Fibroblast of skin of back (primary cell): ENCODE measurements at regions not wholly inside any gene's neighbourhood (a gene's known extent, or its start where the extent isn't known, plus 50 kb on each side); places are given as distances from the start of the nearest gene placed in this dataset.
"Not testable (repeated sequence)": the region's sequence is repeated elsewhere in the genome, so short reads cannot be mapped to it uniquely, and the experiment has no call there.

Experiments used
- DNase-seq: peaks from one replicate; pipeline ENCODE4 v3.0.0-alpha.2; 2013

DNA sequence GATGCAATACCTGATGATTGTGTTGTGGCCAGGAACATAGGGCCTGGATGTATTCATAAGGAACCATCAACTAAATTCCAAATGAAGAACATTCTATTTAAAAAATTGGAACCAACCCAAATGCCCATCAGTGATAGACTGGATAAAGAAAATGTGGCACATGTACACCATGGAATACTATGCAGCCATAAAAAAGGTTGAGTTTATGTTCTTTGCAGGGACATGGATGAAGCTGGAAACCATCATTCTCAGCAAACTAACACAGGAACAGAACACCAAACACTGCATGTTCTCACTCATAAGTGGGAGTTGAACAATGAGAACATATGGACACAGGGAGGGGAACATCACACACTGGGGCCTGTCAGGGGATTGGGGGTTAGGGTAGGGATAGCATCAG is 150.6 kb downstream of the DUSP10 start:
- DNase-seq, result not testable (repeated sequence)

DNA sequence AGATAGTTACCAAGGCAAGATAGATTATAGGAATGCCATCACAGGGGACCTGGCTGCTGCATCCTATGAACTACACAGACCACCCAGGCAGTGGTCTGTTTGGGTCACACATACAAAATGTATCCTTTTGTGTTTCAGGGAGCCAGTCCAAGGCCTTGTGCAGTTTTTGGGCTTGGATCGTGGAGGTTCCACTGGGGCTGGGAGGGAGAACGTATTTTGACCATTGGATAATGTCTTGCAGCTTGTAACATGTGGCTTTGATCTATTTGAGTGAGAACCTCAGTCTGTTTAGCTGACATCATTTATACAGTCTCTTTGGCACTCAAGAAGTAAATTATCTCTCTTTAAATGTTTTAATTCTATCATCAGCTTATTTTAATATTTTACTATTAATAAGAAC is 147.3 kb downstream of the DUSP10 start:
- DNase-seq, result no peak

DNA sequence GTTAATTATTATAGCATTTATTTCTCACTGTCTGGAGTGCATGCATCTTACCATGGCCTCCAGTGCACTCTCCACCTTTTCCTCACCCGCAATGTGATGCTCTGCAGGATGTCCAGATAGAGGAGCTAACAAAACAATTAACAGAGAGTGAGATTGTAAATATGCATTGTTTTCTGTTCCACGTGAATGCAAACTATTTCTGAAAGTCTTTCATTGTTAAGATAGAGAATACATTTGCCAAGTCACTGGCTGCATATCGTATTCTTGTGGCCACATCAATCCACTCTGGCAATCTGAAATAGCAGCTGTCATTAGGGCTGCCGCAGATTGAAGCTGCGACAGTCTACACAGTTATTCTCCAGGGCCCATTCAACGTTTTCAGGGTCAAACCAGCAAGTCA is 143.8 kb downstream of the DUSP10 start:
- no peak for DNase-seq

GRCh38 chr1:221601166-221601565 is 140.7 kb downstream of the DUSP10 start:
- DNase-seq, result no peak

- no peak for DNase-seq
These were observed 139.1 kb downstream of the DUSP10 start for GRCh38 chr1:221602830-221603229.

- DNase-seq, result not testable (repeated sequence)
These were observed 137.5 kb downstream of the DUSP10 start for GRCh38 chr1:221604390-221604789.

DNA sequence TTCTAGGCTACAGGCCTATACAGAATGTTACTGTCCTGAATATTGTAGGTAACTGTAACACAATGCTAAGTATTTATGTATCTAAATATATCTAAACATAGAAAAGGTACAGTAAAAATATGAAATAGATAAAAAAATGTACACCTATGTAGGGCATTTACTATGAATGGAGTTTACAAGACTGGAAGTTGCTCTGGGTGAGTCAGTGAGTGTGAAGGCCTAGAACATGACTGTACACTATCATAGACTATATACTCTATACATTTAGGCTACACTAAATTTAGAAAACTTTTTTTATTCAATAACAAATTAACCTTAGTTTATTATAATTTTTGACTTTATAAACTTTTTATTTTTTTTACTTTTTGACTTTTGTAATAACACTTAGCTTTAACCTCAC is 136.9 kb downstream of the DUSP10 start:
- DNase-seq, result no peak

GRCh38 chr1:221605569-221605968 is 136.3 kb downstream of the DUSP10 start:
- no peak for DNase-seq

GRCh38 chr1:221606256-221606655 is 135.6 kb downstream of the DUSP10 start:
- no peak for DNase-seq

DNA sequence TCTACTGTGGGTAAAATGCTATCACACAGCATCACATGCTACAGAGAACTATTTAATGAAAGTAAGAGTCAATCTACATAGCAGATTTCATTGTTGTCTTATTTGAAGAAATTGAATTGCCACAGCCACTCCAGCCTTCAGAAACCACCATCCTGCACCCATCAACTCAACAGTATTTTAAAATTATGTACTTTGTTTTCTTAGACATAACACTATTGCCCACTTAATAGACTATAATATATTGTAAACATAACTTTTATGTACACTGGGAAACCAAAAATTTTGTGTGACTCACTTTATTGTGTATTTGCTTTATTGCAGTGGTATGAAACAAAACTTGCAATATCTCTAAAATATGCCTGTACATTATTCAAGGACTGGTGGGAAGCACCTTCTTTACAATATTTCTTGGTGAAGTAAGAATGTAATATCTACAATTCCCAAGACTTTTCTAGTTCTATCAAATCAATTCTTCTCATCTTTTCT is 133.0 kb downstream of the DUSP10 start:
- DNase-seq, result no peak

DNA sequence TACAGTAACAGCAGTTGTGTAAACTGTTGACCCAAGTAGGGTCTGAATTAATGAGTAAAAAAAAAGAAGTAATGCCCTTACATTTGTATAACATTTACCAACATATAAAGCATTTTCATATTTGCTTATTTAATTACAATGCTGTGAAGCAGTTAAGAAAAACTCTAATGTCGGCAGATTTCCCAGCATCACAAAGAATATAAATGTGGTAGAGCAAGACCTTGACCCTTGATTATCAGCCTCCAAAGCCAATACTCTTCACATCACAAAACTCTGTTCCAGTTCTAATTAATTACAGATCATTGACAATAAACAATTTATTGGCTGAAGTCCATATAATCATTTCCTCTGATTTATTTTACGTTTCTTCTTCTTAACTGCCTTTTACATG is 130.2 kb downstream of the DUSP10 start:
- no peak for DNase-seq

GRCh38 chr1:221612047-221612777 is 129.7 kb downstream of the DUSP10 start:
- peak; percentile 83 for DNase-seq

- peak; percentile 30 for DNase-seq
These were observed 121.2 kb downstream of the DUSP10 start for GRCh38 chr1:221620437-221621384.

- DNase-seq, result no peak
These were observed 120.2 kb downstream of the DUSP10 start for GRCh38 chr1:221621683-221622082.

DNA sequence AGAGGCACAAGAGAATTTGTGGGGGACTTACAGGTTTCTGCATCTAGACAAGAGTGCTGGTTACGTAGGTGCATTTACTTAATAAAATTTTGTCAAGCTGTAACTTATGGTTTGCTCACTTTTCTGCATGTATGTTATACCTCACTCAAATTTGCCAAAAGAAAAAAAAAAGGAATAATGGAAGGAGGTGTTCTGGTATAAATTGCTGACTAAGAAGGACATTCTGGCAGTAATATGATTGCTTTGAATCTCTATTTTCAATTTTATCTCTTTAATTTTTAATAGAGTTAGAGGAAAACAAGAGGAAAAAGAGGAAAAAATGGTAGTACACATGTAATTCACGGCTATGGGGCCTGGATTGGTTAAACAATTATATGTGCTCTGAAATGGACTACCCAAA is 119.5 kb downstream of the DUSP10 start:
- DNase-seq, result no peak

DNA sequence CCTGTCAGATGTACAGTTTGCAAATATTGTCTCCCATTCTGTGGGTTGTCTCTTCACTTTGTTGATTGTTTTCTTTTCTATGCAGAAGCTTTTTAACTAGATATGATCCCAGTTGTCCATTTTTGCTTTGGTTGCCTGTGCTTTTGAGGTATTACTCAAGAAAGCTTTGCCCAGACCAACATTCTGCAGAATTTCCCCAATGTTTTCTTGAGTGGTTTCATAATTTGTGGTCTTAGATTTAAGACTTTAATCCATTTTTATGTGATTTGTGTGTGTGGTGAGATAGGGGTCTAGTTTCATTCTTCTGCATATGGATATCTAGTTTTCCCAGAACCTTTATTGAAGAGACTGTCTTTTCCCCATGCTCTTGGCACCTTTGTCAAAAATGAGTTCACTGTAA is 116.9 kb downstream of the DUSP10 start:
- DNase-seq, result no peak

DNA sequence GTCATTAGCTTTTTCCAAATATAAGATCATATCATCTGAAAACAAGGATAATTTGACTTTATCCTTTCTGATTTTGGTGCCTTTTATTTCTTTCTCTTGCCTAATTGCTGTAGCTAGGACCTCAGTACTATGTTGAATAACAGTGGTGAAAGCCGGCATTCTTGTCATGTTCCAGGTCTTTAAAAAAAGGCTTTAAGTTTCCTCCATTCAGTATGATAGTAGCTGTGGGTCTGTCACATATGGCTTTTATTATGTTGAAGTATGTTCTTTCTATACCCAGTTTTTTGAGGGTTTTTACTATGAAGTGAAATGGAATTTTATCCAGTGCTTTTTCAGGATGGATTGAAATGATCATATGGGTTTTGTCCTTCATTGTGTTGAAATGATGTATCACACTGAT is 115.8 kb downstream of the DUSP10 start:
- no peak for DNase-seq

- DNase-seq, result no peak
These were observed 111.7 kb downstream of the DUSP10 start for GRCh38 chr1:221630236-221630635.

- DNase-seq, result no peak
These were observed 110.3 kb downstream of the DUSP10 start for GRCh38 chr1:221631556-221631955.

- DNase-seq, result no peak
These were observed 109.8 kb downstream of the DUSP10 start for GRCh38 chr1:221632072-221632471.

GRCh38 chr1:221633841-221634409 is 108.0 kb downstream of the DUSP10 start:
- DNase-seq, result no peak

GRCh38 chr1:221634606-221635005 is 107.3 kb downstream of the DUSP10 start:
- DNase-seq, result no peak

GRCh38 chr1:221635305-221635704 is 106.6 kb downstream of the DUSP10 start:
- no peak for DNase-seq
